Nephron (organoid): ENCODE measurements at regions not wholly inside any gene's neighbourhood (a gene's known extent, or its start where the extent isn't known, plus 50 kb on each side); places are given as distances from the start of the nearest gene placed in this dataset.

ENCODE experiments used
- H3K27ac Mint-ChIP-seq, 3 experiments: 2 replicates each; pipeline ENCODE4 v1.8.0; 2020; ENCODE audit warnings: mixed read lengths in 3 of 3, mild to moderate bottlenecking in 2 of 3, moderate library complexity in 1 of 3
- H3K27me3 Mint-ChIP-seq: 2 replicates; pipeline ENCODE4 v1.8.0; 2021; ENCODE audit warnings: low read depth, mild to moderate bottlenecking, moderate library complexity, mixed read lengths
- H3K36me3 Mint-ChIP-seq: 2 replicates; pipeline ENCODE4 v1.8.0; 2020; ENCODE audit warnings: low read depth, mixed read lengths
- H3K4me1 Mint-ChIP-seq: 2 replicates; pipeline ENCODE4 v1.8.0; 2020; ENCODE audit warnings: mixed read lengths
- H3K4me3 Mint-ChIP-seq, 3 experiments: 2 replicates each; pipeline ENCODE4 v1.8.0; 2020; ENCODE audit warnings: mild to moderate bottlenecking in 3 of 3, mixed read lengths in 3 of 3, moderate library complexity in 2 of 3
- H3K9me3 Mint-ChIP-seq: 2 replicates; pipeline ENCODE4 v1.8.0; 2020; ENCODE audit warnings: mixed read lengths
- TF ChIP-seq, protein P1 (sequence below), 3 experiments: fragments of 200-600 bp; sonication (generic); IDR thresholded peaks; one replicate each; pipeline ENCODE4 v1.5.0; 2021; ENCODE audit warnings: antibody characterized with exemption in 3 of 3; ENCODE audit not compliant: unreplicated experiment in 3 of 3

DNA sequence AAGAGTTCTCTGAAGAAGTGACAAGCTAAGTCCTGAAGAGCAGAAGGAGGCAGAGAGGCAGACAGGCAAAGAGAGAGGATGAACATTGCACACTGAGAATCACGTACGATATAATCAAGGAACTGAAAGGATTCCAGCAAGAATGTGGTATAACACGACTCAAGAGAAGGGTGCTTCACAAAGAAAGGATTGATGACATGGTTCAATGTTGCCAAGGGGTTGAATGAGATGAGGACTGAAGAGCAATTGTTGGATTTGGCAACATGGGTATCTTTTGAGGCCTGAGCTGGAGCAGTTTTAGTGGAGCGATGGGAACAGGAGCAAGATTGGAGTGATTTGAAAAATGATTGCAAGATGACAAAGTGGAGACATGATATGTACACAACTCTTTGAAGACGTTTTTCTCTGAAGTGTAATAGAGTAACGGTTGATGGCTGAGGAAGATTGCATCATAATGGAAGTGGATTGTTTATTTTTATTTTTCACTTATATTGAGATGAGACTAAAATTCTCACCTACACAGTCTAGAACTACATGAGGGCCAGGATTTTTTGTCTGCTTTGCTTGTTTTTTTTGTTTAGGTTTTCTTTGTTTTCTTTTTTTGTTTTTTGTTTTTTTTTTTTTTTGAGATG, 1049.9 kb upstream of the WWC1 start:
- H3K9me3 Mint-ChIP-seq, result no peaks in the 10 kb centered on the region
- no peaks in the 10 kb centered on the region for H3K27me3 Mint-ChIP-seq
- no peak overlapping the region for H3K4me3 Mint-ChIP-seq
- no peak overlapping the region for H3K27ac Mint-ChIP-seq
- H3K4me1 Mint-ChIP-seq, result peaks cover 23% of the 10 kb centered on the region
- TF ChIP-seq, protein P1, sequence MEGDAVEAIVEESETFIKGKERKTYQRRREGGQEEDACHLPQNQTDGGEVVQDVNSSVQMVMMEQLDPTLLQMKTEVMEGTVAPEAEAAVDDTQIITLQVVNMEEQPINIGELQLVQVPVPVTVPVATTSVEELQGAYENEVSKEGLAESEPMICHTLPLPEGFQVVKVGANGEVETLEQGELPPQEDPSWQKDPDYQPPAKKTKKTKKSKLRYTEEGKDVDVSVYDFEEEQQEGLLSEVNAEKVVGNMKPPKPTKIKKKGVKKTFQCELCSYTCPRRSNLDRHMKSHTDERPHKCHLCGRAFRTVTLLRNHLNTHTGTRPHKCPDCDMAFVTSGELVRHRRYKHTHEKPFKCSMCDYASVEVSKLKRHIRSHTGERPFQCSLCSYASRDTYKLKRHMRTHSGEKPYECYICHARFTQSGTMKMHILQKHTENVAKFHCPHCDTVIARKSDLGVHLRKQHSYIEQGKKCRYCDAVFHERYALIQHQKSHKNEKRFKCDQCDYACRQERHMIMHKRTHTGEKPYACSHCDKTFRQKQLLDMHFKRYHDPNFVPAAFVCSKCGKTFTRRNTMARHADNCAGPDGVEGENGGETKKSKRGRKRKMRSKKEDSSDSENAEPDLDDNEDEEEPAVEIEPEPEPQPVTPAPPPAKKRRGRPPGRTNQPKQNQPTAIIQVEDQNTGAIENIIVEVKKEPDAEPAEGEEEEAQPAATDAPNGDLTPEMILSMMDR (IDR thresholded peaks at IDR 0.05; ENCODE audit: unreplicated experiment in 3 of 3), result no peak
- H3K36me3 Mint-ChIP-seq, result no peaks in the 10 kb centered on the region

DNA sequence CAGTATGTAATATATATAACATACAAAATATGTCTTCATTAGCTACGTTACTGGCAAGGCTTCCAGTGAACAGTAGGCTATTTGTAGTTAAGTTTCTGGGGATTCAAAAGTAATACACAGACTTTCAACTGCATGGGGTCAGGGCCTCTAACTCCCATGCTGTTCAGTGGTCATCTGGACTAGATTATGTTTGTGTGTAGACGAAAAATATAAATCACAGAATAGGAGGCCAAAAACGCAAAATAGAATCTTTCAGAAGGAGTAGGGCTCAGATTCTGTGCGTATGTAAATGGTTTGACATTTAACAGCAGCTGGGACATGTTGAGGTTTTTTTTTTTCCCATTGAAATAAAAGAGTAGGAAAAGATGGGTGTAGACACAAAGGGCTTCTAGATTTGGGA, 1048.7 kb upstream of the WWC1 start:
- TF ChIP-seq, protein P1 (IDR thresholded peaks at IDR 0.05; ENCODE audit: unreplicated experiment in 3 of 3), result no peak
- H3K36me3 Mint-ChIP-seq, result no peaks in the 10 kb centered on the region
- H3K4me3 Mint-ChIP-seq, result no peak overlapping the region
- no peaks in the 10 kb centered on the region for H3K27me3 Mint-ChIP-seq
- peaks cover 23% of the 10 kb centered on the region for H3K4me1 Mint-ChIP-seq
- H3K9me3 Mint-ChIP-seq, result no peaks in the 10 kb centered on the region
- H3K27ac Mint-ChIP-seq, result peak overlapping the region; percentile 53 to 69 (median 68)

DNA sequence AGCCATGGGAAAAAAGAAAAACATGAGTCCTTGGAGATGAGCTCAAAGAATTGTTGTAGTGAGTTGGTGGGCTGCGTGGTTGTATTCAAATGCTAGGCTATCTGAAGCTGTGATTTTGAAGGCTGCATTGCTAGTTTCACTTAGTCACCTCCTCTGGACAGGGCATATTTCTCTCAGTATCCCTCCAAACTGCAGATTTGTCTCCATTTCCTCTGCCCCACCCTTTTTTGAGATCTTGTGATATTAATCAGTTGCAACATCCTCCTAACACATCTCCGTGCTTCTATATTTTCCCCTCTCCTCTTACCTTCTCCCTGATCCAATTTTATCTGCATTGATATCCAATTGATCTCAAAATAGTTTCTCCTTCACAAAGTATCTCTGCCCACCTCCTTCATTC, 1048.0 kb upstream of the WWC1 start:
- H3K36me3 Mint-ChIP-seq, result no peaks in the 10 kb centered on the region
- TF ChIP-seq, protein P1 (IDR thresholded peaks at IDR 0.05; ENCODE audit: unreplicated experiment in 3 of 3), result no peak
- peak overlapping the region in 1 of 3 experiments; percentile 68 for H3K27ac Mint-ChIP-seq
- no peak overlapping the region for H3K4me3 Mint-ChIP-seq
- H3K4me1 Mint-ChIP-seq, result peaks cover 23% of the 10 kb centered on the region
- H3K27me3 Mint-ChIP-seq, result peaks cover 4% of the 10 kb centered on the region
- no peaks in the 10 kb centered on the region for H3K9me3 Mint-ChIP-seq

DNA sequence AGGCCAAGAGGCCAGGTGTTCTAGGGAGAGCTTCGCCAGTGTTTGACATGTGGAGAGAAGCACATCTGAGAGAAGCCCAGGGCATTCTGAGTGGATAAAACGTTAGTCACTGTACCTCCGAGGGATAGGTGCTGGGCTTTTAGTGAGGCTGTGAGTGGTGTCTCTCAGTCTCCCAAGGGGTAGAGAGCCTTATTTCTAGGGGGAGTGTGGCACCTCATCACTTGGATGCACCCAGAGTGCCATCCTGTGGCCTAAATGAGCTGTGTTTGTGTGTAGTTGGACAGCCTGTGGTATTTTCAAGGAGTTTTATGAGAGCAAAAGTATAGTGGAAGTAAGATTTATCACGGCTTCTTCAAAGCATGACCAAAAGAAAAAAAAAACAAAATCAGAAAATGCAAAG, 1046.9 kb upstream of the WWC1 start:
- H3K4me1 Mint-ChIP-seq, result peaks cover 23% of the 10 kb centered on the region
- H3K4me3 Mint-ChIP-seq, result no peak overlapping the region
- TF ChIP-seq, protein P1 (IDR thresholded peaks at IDR 0.05; ENCODE audit: unreplicated experiment in 3 of 3), result peak; percentile 30 to 48 (median 39)
- no peaks in the 10 kb centered on the region for H3K36me3 Mint-ChIP-seq
- peak overlapping the region in 2 of 3 experiments; percentile 3 to 33 for H3K27ac Mint-ChIP-seq
- peaks cover 4% of the 10 kb centered on the region for H3K27me3 Mint-ChIP-seq
- H3K9me3 Mint-ChIP-seq, result no peaks in the 10 kb centered on the region

DNA sequence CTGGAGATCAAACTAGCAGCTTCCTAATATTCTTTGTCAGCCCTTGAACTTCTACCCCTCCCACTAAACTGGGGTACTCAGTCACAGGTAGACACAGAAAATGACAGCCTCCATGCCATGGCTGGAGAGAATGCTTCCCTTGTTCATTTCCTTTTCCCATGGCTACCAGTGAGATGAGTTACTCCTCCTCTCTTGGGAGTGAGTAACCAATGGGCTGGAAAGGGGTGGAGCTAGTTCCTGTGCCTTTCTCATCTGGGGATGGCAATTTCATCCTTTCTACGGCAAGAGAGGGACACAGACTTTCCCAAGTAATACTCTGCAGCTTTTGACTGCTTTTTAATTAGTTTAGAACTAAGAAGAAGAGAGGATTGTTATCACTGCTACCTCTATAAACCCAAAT, 1045.6 kb upstream of the WWC1 start:
- Mint-ChIP-seq H3K9me3 (no peaks in the 10 kb centered on the region), H3K4me3 (no peak overlapping the region), H3K36me3 (no peaks in the 10 kb centered on the region), H3K4me1 (peaks cover 23% of the 10 kb centered on the region), H3K27ac (no peak overlapping the region), H3K27me3 (peaks cover 4% of the 10 kb centered on the region)
- TF ChIP-seq, protein P1 (IDR thresholded peaks at IDR 0.05; ENCODE audit: unreplicated experiment in 3 of 3), result no peak

DNA sequence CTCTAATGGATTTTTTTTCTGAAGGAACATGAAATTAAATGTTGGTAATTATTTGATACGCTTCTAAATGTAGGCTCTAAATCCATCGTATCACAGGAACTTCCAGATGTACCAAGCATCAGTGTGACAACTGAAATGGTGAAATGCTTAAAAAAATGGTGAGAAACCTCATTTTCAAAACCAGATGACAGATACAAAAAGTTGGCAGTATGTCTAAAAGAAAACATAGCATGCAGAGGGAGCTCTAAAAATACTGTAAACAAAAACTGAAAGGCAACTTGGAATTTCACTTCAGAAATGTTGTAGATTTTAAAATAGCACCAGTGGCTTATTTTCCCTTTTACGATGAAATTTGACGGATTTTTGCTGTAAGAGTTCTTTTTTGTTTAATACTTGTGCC, 1043.6 kb upstream of the WWC1 start:
- H3K36me3 Mint-ChIP-seq, result no peaks in the 10 kb centered on the region
- H3K4me3 Mint-ChIP-seq, result no peak overlapping the region
- H3K27ac Mint-ChIP-seq, result no peak overlapping the region
- H3K27me3 Mint-ChIP-seq, result peaks cover 4% of the 10 kb centered on the region
- TF ChIP-seq, protein P1 (IDR thresholded peaks at IDR 0.05; ENCODE audit: unreplicated experiment in 3 of 3), result no peak
- peaks cover 16% of the 10 kb centered on the region for H3K4me1 Mint-ChIP-seq
- H3K9me3 Mint-ChIP-seq, result no peaks in the 10 kb centered on the region
